Keratinocyte (primary cell): ENCODE measurements at regions not wholly inside any gene's neighbourhood (a gene's known extent, or its start where the extent isn't known, plus 50 kb on each side); places are given as distances from the start of the nearest gene placed in this dataset.
A peak's percentile ranks its signal among the peaks of the same experiment; 100 is the strongest.

Experiments
- DNase-seq: peaks from one replicate; pipeline ENCODE4 v3.0.0-alpha.2; 2011; ENCODE audit warnings: low read depth, missing footprints, low spot score
- FAIRE-seq: peaks from 2 replicates; lab custom pipeline; 2011; peaks lifted over from hg19 to GRCh38; lab: Jason Lieb, UNC
- H2AFZ ChIP-seq: 2 replicates; pipeline ENCODE4 v1.6.0; 2012; ENCODE audit warnings: low read length, control low read depth, inconsistent platforms; ENCODE audit not compliant: control insufficient read depth
- H3K27ac ChIP-seq: 2 replicates; pipeline ENCODE4 v1.5.1; 2011; ENCODE audit warnings: low read length; ENCODE audit not compliant: control insufficient read depth, insufficient read depth
- H3K27me3 ChIP-seq: 3 replicates; pipeline ENCODE4 v1.6.0; 2011; ENCODE audit warnings: low read length; ENCODE audit not compliant: control insufficient read depth, insufficient read depth; ENCODE audit errors: extremely low read depth
- H3K36me3 ChIP-seq, 2 experiments: 2 replicates in 1 of 2; 3 replicates in 1 of 2; pipeline ENCODE4 v1.5.1; 2011; ENCODE audit warnings: low read length in 2 of 2, mild to moderate bottlenecking in 1 of 2; ENCODE audit not compliant: control insufficient read depth in 2 of 2, insufficient read depth in 2 of 2; ENCODE audit errors: extremely low read depth in 1 of 2
- H3K4me1 ChIP-seq: 3 replicates; pipeline ENCODE4 v1.5.1; 2011; ENCODE audit warnings: low read length; ENCODE audit not compliant: control insufficient read depth, insufficient read depth; ENCODE audit errors: extremely low read depth
- H3K4me2 ChIP-seq: 3 replicates; pipeline ENCODE4 v1.6.0; 2011; ENCODE audit warnings: low read depth, low read length; ENCODE audit not compliant: control insufficient read depth, insufficient read depth; ENCODE audit errors: extremely low read depth
- H3K4me3 ChIP-seq, 3 experiments: fragments of 200-600 bp in 1 of 3; sonication (generic) in 1 of 3; 2 replicates in 2 of 3; 3 replicates in 1 of 3; pipeline ENCODE4 v1.5.1; 2011 to 2016; ENCODE audit warnings: low read length in 3 of 3, mild to moderate bottlenecking in 3 of 3, control low read depth in 2 of 3, inconsistent platforms in 1 of 3, low read depth in 1 of 3, mixed read lengths in 1 of 3, mixed run types in 1 of 3, moderate library complexity in 1 of 3; ENCODE audit not compliant: control insufficient read depth in 2 of 3, insufficient read depth in 2 of 3; ENCODE audit errors: extremely low read depth in 1 of 3
- H3K79me2 ChIP-seq: 2 replicates; pipeline ENCODE4 v1.6.0; 2012; ENCODE audit warnings: low read length; ENCODE audit not compliant: control insufficient read depth, insufficient read depth
- H3K9ac ChIP-seq: 3 replicates; pipeline ENCODE4 v1.6.0; 2011; ENCODE audit warnings: low read length; ENCODE audit not compliant: control insufficient read depth, insufficient read depth; ENCODE audit errors: extremely low read depth
- H3K9me1 ChIP-seq: 3 replicates; pipeline ENCODE4 v1.6.0; 2011; ENCODE audit warnings: low read length; ENCODE audit not compliant: control insufficient read depth, insufficient read depth; ENCODE audit errors: extremely low read depth
- H3K9me3 ChIP-seq: 2 replicates; pipeline ENCODE4 v1.5.1; 2012; ENCODE audit warnings: low read depth, low read length; ENCODE audit not compliant: control insufficient read depth
- H4K20me1 ChIP-seq: 3 replicates; pipeline ENCODE4 v1.6.0; 2011; ENCODE audit warnings: low read length; ENCODE audit not compliant: control insufficient read depth, insufficient read depth; ENCODE audit errors: extremely low read depth
- CTCF ChIP-seq, 3 experiments: IDR thresholded peaks in 1 of 3; conservative IDR thresholded peaks in 1 of 3; optimal IDR thresholded peaks in 1 of 3; 2 replicates in 2 of 3; 3 replicates in 1 of 3; pipeline versions ENCODE3 to v1.5.1; 2011; ENCODE audit warnings: low read length in 3 of 3, mild to moderate bottlenecking in 3 of 3, moderate library complexity in 2 of 3, control low read depth in 1 of 3, inconsistent platforms in 1 of 3; ENCODE audit not compliant: insufficient read depth in 2 of 3; ENCODE audit errors: extremely low read depth in 1 of 3
- EZH2 ChIP-seq: IDR thresholded peaks from one replicate; pipeline ENCODE4 v1.6.1; 2012; ENCODE audit warnings: inconsistent platforms, mild to moderate bottlenecking, low read length, moderate library complexity
- dilution Hi-C: fragments of 300-500 bp; cut with MboI; formaldehyde crosslinking; loops from one replicate; pipeline ENCODE4 v1.7.0; 2020; ENCODE audit warnings: low sequenced_read_pairs; ENCODE audit not compliant: extremely low pct_ligation_motif_present

DNA sequence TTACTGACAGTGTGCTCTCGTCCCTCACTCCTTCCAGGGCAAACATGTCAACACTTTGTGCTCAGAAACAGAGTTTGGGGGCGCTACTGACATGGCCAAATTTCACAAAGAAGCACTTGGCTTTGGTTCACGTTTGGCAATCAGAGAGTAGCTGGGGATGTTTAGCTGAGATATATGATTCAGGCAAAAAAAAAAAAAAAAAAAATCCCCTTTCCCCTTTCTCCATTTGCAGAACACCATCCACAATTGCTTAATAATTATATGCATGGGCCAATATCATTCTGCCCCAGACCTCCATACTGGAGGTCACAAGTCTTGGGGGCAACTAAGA, 128.4 kb upstream of the ADGRF1 start:
- Histone ChIP-seq H2AFZ (peak overlapping the region; percentile 2), H4K20me1 (no peaks in the 10 kb centered on the region), H3K9ac (peak overlapping the region; percentile 23), H3K27me3 (no peaks in the 10 kb centered on the region), H3K36me3 (no peaks in the 10 kb centered on the region), H3K4me1 (peaks cover 55% of the 10 kb centered on the region), H3K9me1 (no peaks in the 10 kb centered on the region), H3K4me3 (no peak overlapping the region), H3K27ac (peak overlapping the region; percentile 94), H3K79me2 (no peaks in the 10 kb centered on the region), H3K4me2 (peak overlapping the region; percentile 78), H3K9me3 (no peaks in the 10 kb centered on the region)
- DNase-seq (no peak), FAIRE-seq (no peak)
- dilution Hi-C loops = no loop called here
- TF ChIP-seq CTCF (optimal IDR thresholded peaks at IDR 0.05 in 1 of 3, IDR thresholded peaks at IDR 0.05 in 1 of 3, conservative IDR thresholded peaks at IDR 0.05 in 1 of 3; ENCODE audit: extremely low read depth in 1 of 3, insufficient read depth in 2 of 3, low read length in 3 of 3) = peak in 1 of 3 experiments; percentile 28
- TF ChIP-seq EZH2 = no peak

DNA sequence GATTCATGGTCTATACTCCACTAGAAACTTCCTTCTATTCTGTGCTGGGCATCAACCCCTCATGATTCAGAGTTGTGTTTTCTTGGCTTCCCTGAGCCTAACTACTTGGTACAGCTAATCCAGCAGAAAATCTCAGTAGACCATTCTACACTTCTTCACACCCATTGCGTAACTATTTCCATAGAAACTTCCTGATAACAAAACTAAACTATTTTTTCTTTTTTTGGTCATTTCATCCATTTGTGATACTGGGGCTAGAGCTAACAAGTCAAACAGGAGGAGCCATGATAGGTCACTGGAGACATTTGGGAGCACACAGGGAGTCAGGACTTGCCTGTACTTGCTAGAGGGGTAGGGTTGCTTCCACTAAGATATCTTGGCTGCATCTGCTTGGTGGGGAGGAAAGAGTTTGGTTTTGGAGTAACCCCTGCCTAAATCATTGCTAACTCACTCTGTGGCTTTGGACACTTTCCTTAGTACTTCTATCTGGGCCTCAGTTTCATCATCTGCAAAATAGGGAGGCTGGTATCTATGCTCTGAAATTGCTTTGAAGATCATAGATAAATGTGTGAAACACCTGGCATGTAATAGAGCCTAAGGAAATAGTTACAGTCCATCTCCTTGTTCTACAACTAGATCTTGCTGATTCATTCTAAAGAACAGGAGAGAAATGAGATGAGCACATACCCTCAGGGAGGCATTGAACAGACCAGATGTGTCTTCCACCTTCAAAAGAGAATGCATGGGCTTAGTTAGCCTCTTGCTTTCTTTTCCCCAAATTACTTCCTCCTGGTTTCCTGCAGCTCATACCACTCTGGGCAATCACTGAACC, 127.9 kb upstream of the ADGRF1 start:
- FAIRE-seq = peak; percentile 93
- Histone ChIP-seq H2AFZ (peak overlapping the region; percentile 2), H3K4me2 (peak overlapping the region; percentile 78), H4K20me1 (no peaks in the 10 kb centered on the region), H3K36me3 (no peaks in the 10 kb centered on the region), H3K27ac (peak overlapping the region; percentile 94), H3K27me3 (no peaks in the 10 kb centered on the region), H3K9ac (peak overlapping the region; percentile 23), H3K79me2 (no peaks in the 10 kb centered on the region), H3K4me3 (peak overlapping the region in 2 of 3 experiments; percentile 2 to 26), H3K4me1 (peaks cover 55% of the 10 kb centered on the region), H3K9me3 (no peaks in the 10 kb centered on the region), H3K9me1 (no peaks in the 10 kb centered on the region)
- TF ChIP-seq CTCF (optimal IDR thresholded peaks at IDR 0.05 in 1 of 3, IDR thresholded peaks at IDR 0.05 in 1 of 3, conservative IDR thresholded peaks at IDR 0.05 in 1 of 3; ENCODE audit: extremely low read depth in 1 of 3, insufficient read depth in 2 of 3, low read length in 3 of 3) (no peak), EZH2 (no peak)
- dilution Hi-C loops = no loop called here
- peak; percentile 85 for DNase-seq
